ENCODE measurements at regions not wholly inside any gene's neighbourhood (a gene's known extent, or its start where the extent isn't known, plus 50 kb on each side); places are given as distances from the start of the nearest gene placed in this dataset.

DNA sequence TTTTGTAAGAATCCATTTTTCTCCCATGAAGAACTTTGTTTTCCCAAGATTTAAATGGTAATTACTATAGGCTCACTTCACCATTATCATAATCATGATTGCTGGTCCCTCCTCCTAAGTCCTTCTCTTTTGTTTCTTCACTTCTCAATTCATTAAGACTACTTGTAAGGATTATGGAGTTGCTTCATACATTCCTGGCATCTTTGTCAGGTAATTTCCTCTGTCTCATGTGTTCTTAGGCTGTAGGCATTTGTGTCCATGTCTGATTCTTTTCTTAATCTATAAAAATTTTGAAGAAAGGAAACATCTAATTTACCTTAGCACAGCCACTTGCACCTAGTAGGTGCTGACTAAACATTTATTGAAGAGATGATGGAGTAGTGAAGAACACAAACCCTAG lies 79.9 kb upstream of the SATB1 start:
- TF ChIP-seq, protein P1, sequence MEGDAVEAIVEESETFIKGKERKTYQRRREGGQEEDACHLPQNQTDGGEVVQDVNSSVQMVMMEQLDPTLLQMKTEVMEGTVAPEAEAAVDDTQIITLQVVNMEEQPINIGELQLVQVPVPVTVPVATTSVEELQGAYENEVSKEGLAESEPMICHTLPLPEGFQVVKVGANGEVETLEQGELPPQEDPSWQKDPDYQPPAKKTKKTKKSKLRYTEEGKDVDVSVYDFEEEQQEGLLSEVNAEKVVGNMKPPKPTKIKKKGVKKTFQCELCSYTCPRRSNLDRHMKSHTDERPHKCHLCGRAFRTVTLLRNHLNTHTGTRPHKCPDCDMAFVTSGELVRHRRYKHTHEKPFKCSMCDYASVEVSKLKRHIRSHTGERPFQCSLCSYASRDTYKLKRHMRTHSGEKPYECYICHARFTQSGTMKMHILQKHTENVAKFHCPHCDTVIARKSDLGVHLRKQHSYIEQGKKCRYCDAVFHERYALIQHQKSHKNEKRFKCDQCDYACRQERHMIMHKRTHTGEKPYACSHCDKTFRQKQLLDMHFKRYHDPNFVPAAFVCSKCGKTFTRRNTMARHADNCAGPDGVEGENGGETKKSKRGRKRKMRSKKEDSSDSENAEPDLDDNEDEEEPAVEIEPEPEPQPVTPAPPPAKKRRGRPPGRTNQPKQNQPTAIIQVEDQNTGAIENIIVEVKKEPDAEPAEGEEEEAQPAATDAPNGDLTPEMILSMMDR (IDR thresholded peaks at IDR 0.05) = no peak
- Histone ChIP-seq H3K9me3 (ENCODE audit: control insufficient read depth, insufficient read depth, low read length) (no peaks in the 10 kb centered on the region), H3K4me3 (ENCODE audit: low read length) (no peak overlapping the region), H3K27ac (ENCODE audit: low read length) (no peak overlapping the region), H3K27me3 (ENCODE audit: control insufficient read depth, insufficient read depth, low read length) (no peaks in the 10 kb centered on the region), H3K36me3 (ENCODE audit: control insufficient read depth, insufficient read depth, low read length) (no peaks in the 10 kb centered on the region), H3K4me1 (ENCODE audit: control insufficient read depth, insufficient read depth, low read length) (no peaks in the 10 kb centered on the region)
- Mint-ChIP-seq H3K27me3 (ENCODE audit: low read depth in 2 of 2) (no peaks in the 10 kb centered on the region), H3K4me1 (peaks cover 0 to 3% of the 10 kb centered on the region in 2 donors), H3K27ac (no peak overlapping the region), H3K36me3 (no peaks in the 10 kb centered on the region), H3K9me3 (no peaks in the 10 kb centered on the region), H3K4me3 (no peak overlapping the region)
- DNase-seq = no peak
- intact Hi-C loops (cut with micrococcal nuclease) = no loop called here
- no peak for ATAC-seq

DNA sequence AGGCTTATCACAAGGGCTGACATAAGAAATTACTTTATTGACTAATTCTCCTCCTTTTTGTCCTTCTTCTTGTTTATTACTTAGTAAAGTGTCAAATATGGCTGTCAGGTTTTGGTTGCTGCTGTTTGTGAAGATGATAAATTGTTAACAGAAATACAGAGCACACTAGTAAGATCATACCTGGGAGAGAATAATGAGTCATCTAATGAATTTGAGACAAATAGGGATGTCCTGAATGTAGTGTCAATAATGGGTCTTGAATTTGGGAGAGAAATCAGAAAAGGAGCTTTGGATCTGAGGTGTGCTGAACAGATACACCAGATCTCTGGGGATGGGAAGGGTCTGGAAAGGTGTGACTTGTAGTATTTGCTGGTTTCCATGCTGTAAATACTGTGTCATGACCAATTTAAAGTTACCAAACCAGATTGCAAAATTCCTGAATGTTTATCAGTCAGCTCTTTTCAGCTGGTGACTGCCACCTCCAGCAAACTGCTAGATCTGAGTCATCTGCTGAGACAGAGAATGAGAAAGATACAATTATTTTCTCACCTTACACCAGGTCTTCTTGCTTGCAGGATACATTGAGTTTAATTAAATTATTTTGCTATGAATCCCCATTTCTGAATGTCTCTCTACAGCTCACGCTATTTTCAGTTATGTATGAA lies 76.7 kb upstream of the SATB1 start:
- Histone ChIP-seq H3K4me1 (ENCODE audit: control insufficient read depth, insufficient read depth, low read length) (no peaks in the 10 kb centered on the region), H3K27ac (ENCODE audit: low read length) (no peak overlapping the region), H3K36me3 (ENCODE audit: control insufficient read depth, insufficient read depth, low read length) (no peaks in the 10 kb centered on the region), H3K4me3 (ENCODE audit: low read length) (no peak overlapping the region), H3K27me3 (ENCODE audit: control insufficient read depth, insufficient read depth, low read length) (no peaks in the 10 kb centered on the region), H3K9me3 (ENCODE audit: control insufficient read depth, insufficient read depth, low read length) (no peaks in the 10 kb centered on the region)
- 93% methylated on average over 1 of the region's 1 CpG for WGBS (ENCODE audit: insufficient coverage)
- H3K9me3 Mint-ChIP-seq = no peaks in the 10 kb centered on the region
- TF ChIP-seq, protein P1 (IDR thresholded peaks at IDR 0.05) = no peak
- peak in 1 of 3 donors; percentile 26 for ATAC-seq
- intact Hi-C loops (cut with micrococcal nuclease) = no loop called here
- no peaks in the 10 kb centered on the region for H3K36me3 Mint-ChIP-seq
- no peak overlapping the region for H3K4me3 Mint-ChIP-seq
- H3K27ac Mint-ChIP-seq = peak overlapping the region in 1 of 2 donors; percentile 17
- H3K27me3 Mint-ChIP-seq (ENCODE audit: low read depth in 2 of 2) = no peaks in the 10 kb centered on the region
- peaks cover 12 to 13% of the 10 kb centered on the region in 2 donors for H3K4me1 Mint-ChIP-seq
- DNase-seq = no peak

DNA sequence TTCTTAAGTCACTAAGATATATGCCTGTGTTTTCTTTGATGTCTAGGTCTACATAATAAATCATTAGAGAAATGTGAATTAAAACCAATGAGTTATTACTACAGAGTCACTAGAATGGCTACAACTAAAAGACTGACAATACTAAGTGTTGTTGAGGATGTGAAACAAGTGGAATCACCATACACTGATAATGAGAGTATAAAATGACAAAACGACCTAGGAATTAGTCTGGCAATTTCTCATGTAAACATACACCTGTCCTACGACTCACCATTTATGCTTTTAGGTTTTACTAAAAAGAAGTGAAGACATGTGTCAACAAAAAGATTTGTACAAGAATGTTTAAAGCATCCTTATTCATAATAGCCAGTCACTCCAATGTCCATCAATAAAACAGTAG lies 75.2 kb upstream of the SATB1 start:
- DNase-seq = no peak
- Histone ChIP-seq H3K9me3 (ENCODE audit: control insufficient read depth, insufficient read depth, low read length) (no peaks in the 10 kb centered on the region), H3K27ac (ENCODE audit: low read length) (no peak overlapping the region), H3K4me3 (ENCODE audit: low read length) (no peak overlapping the region), H3K27me3 (ENCODE audit: control insufficient read depth, insufficient read depth, low read length) (no peaks in the 10 kb centered on the region), H3K4me1 (ENCODE audit: control insufficient read depth, insufficient read depth, low read length) (no peaks in the 10 kb centered on the region), H3K36me3 (ENCODE audit: control insufficient read depth, insufficient read depth, low read length) (no peaks in the 10 kb centered on the region)
- no peaks in the 10 kb centered on the region for H3K27me3 Mint-ChIP-seq (ENCODE audit: low read depth in 2 of 2)
- ATAC-seq = no peak
- H3K27ac Mint-ChIP-seq = no peak overlapping the region
- TF ChIP-seq, protein P1 (IDR thresholded peaks at IDR 0.05) = no peak
- intact Hi-C loops (cut with micrococcal nuclease) = no loop called here
- WGBS (ENCODE audit: insufficient coverage) = no CpG with 5 or more reads among the region's 2 CpGs
- H3K4me3 Mint-ChIP-seq = no peak overlapping the region
- no peaks in the 10 kb centered on the region for H3K36me3 Mint-ChIP-seq
- peaks cover 12 to 13% of the 10 kb centered on the region in 2 donors for H3K4me1 Mint-ChIP-seq
- H3K9me3 Mint-ChIP-seq = no peaks in the 10 kb centered on the region

DNA sequence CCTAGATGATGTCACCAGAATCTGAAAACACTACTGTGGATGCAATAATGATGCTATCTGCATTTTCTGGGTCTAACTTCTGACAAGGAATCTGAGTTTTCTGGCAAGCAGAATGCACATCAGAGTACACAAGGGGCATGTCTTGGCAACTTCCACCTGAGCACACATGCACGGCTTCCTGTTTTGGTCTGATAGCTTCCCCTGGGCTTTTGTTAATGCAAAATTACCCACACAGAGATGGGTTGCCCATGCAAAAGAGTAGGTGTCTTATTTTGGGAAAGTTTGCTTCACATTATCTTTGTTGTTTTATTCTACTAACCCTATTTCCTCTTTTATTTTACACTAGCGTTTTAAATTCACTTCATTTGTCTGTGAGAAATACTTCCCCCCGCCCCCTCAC lies 74.2 kb upstream of the SATB1 start:
- H3K27me3 ChIP-seq (ENCODE audit: control insufficient read depth, insufficient read depth, low read length) = no peaks in the 10 kb centered on the region
- H3K4me1 Mint-ChIP-seq = peaks cover 12 to 13% of the 10 kb centered on the region in 2 donors
- H3K36me3 Mint-ChIP-seq = no peaks in the 10 kb centered on the region
- H3K36me3 ChIP-seq (ENCODE audit: control insufficient read depth, insufficient read depth, low read length) = no peaks in the 10 kb centered on the region
- H3K9me3 Mint-ChIP-seq = no peaks in the 10 kb centered on the region
- no peak overlapping the region for H3K27ac Mint-ChIP-seq
- WGBS (ENCODE audit: insufficient coverage) = 25% methylated on average over 3 of the region's 3 CpGs
- no peaks in the 10 kb centered on the region for H3K9me3 ChIP-seq (ENCODE audit: control insufficient read depth, insufficient read depth, low read length)
- H3K27me3 Mint-ChIP-seq (ENCODE audit: low read depth in 2 of 2) = no peaks in the 10 kb centered on the region
- no peaks in the 10 kb centered on the region for H3K4me1 ChIP-seq (ENCODE audit: control insufficient read depth, insufficient read depth, low read length)
- intact Hi-C loops (cut with micrococcal nuclease) = no loop called here
- H3K27ac ChIP-seq (ENCODE audit: low read length) = no peak overlapping the region
- ATAC-seq (peak in 1 of 3 donors; percentile 63), DNase-seq (peak in 1 of 2 donors; percentile 64)
- TF ChIP-seq, protein P1 (IDR thresholded peaks at IDR 0.05) = no peak
- no peak overlapping the region for H3K4me3 ChIP-seq (ENCODE audit: low read length)
- H3K4me3 Mint-ChIP-seq = no peak overlapping the region
